ENCODE measurements at regions not wholly inside any gene's neighbourhood (a gene's known extent, or its start where the extent isn't known, plus 50 kb on each side); places are given as distances from the start of the nearest gene placed in this dataset.

DNA sequence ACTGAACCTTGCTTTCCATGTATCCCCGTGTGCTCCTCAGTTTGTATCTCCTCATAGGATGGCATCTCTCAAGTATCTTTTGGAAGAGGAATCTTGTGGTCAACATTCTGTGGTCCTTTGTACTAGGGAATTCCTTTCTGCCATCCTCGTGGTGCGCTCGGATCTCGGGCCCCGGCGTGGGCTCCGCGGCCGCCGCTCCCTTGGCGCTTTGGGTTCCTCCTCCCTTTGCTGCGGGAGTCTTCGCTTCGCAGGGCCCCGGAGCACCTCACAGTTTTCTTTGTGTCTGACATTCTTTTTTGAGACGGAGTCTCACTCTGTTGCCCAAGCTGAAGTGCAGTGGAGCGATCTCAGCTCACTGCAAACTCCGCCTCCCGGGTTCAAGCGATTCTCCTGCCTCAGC, 264.7 kb downstream of the IRS2 start:
- DNase-seq (ENCODE audit: low read depth), result no peak
- H3K4me3 ChIP-seq (ENCODE audit: low read depth, low read length), result no peak overlapping the region
- TF ChIP-seq CTCF (conservative IDR thresholded peaks at IDR 0.05; ENCODE audit: low read depth, low read length), result no peak

GRCh38 chr13:109517517-109517916, 268.9 kb downstream of the IRS2 start:
- DNase-seq (ENCODE audit: low read depth), result peak; percentile 53
- no peak for TF ChIP-seq CTCF (conservative IDR thresholded peaks at IDR 0.05; ENCODE audit: low read depth, low read length)

GRCh38 chr13:109516186-109516585, 270.2 kb downstream of the IRS2 start:
- TF ChIP-seq CTCF (conservative IDR thresholded peaks at IDR 0.05; ENCODE audit: low read depth, low read length), result no peak
- peak; percentile 73 for DNase-seq (ENCODE audit: low read depth)

More at GRCh38 chr13:109517517-109517916, 268.9 kb downstream of the IRS2 start:
- H3K4me3 ChIP-seq (ENCODE audit: low read depth, low read length), result no peak overlapping the region

GRCh38 chr13:109510013-109510412, 276.4 kb downstream of the IRS2 start:
- TF ChIP-seq CTCF (conservative IDR thresholded peaks at IDR 0.05; ENCODE audit: low read depth, low read length), result no peak
- DNase-seq (ENCODE audit: low read depth), result no peak

More at GRCh38 chr13:109516186-109516585, 270.2 kb downstream of the IRS2 start:
- no peak overlapping the region for H3K4me3 ChIP-seq (ENCODE audit: low read depth, low read length)

DNA sequence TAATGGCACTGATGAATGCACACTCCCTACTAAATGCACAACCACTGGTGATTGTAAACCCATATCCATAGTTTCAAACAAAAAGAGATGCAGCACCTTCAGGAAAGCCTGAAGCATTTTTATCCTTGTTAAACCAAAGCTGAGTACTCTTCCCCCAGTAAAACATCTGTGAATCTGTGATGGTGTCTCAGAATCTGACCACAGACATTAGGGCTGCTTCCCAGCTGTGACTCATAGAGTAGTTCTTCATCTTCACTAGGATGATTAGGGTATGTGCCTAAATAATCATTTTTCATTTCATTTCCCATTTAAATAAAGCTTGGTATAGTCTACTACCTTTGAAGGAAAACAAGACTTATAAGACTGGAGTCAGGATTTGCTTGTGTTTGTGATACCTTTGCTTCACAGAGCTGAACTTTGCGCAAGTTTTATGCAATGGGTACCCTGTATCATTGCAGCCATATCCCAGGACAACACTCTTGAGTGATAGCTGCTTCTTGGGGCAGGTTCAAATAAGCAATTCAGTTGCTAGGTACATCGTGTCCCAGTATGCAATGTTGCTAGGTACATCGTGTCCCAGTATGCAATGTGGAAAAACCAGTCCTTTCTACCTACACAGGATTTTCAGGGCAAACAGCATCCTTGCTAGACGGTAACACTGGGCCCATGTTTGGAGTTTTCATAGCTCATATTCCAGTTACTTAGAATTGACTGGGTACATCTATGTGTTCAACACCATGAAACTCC, 277.1 kb downstream of the IRS2 start:
- H3K4me3 ChIP-seq (ENCODE audit: low read depth, low read length), result no peak overlapping the region
- no peak for TF ChIP-seq CTCF (conservative IDR thresholded peaks at IDR 0.05; ENCODE audit: low read depth, low read length)
- peak; percentile 80 for DNase-seq (ENCODE audit: low read depth)

More at GRCh38 chr13:109510013-109510412, 276.4 kb downstream of the IRS2 start:
- no peak overlapping the region for H3K4me3 ChIP-seq (ENCODE audit: low read depth, low read length)

DNA sequence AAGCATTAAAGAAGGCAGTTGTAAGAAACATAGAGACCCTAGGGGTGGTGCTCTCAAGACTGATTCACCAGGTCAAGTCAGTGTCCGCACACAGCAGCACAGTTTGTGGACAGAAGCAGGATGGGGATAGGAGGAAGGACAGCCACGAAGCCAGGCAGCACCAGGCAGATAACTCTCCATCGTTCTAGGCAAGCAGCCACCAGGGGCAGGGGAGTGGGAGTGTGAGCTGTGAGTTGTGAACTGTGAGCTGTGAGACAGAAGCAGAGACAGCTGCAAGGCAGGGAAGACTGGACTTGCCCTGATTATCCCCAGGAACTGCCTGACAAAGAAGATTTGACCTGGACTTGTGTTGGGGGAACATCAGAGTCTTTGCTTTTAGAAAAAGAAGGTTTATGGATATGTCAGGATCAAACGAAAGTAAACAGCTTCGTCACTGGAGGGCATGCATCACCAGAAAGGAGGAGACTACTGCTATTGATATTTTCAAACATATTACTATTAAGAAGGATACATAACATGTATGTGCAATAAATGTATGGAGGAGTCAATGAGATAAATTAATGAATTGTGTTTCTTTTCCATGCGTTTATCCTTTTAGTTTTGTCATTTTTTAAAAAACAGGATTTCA, 286.1 kb downstream of the IRS2 start:
- no peak overlapping the region for H3K4me3 ChIP-seq (ENCODE audit: low read depth, low read length)
- DNase-seq (ENCODE audit: low read depth), result peak; percentile 59
- peak; percentile 60 for TF ChIP-seq CTCF (conservative IDR thresholded peaks at IDR 0.05; ENCODE audit: low read depth, low read length)

All from choroid plexus epithelial cell (primary cell).